GF-D8 (cell line): ENCODE measurements at regions not wholly inside any gene's neighbourhood (a gene's known extent, or its start where the extent isn't known, plus 50 kb on each side); places are given as distances from the start of the nearest gene placed in this dataset.
"Not testable (repeated sequence)": the region's sequence is repeated elsewhere in the genome, so short reads cannot be mapped to it uniquely, and the experiment has no call there.

Experiments
- DNase-seq: peaks from one replicate; lab custom pipeline; 2025; lab: John Stamatoyannopoulos, UW

DNA sequence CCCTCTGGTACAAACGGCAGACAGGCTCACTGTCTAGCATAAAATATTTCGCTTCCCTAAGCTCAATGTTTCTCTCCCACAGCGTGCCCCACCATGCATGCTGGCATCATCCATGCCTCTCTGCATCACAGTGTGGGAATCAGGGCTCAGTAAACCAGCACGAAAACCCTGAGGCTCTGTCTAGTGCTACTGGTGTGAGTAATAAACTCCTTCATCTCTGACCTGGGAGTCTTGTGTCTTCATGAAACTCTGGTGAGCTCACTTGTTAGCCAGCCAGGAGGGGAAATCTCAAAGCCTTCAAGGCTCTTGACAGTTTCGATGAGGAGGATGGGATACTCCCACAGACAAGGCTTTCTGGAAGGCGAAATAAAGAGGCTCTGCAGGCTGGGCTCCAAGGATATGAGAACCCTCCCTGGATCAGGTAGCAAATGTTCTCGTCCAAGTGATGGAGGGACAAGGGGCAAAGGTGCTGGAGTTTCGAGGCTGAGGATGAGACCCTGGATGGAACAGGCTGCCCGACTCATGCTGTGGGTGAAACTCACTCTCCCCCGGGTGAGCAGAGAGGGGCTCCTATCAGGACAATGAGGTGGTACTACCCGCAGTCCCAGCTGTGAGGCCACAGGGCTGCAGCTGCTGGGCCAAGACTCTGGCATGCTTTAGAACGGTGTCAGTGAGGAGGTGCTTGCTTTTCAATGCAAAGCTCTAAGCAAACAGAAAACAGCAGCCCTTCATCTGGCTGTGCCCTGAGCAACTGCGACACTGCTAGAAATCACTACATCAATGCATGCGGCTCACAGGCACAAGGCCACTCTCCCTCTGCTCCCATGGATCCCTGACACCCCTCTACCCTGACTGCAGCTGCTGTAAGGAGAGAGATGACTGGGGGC lies 69.3 kb downstream of the SHANK2 start:
- DNase-seq: no peak

GRCh38 chr11:71181566-71181965 lies 70.8 kb downstream of the SHANK2 start:
- DNase-seq: no peak

- DNase-seq: no peak
Observed at GRCh38 chr11:71180694-71181470, 71.5 kb downstream of the SHANK2 start.

DNA sequence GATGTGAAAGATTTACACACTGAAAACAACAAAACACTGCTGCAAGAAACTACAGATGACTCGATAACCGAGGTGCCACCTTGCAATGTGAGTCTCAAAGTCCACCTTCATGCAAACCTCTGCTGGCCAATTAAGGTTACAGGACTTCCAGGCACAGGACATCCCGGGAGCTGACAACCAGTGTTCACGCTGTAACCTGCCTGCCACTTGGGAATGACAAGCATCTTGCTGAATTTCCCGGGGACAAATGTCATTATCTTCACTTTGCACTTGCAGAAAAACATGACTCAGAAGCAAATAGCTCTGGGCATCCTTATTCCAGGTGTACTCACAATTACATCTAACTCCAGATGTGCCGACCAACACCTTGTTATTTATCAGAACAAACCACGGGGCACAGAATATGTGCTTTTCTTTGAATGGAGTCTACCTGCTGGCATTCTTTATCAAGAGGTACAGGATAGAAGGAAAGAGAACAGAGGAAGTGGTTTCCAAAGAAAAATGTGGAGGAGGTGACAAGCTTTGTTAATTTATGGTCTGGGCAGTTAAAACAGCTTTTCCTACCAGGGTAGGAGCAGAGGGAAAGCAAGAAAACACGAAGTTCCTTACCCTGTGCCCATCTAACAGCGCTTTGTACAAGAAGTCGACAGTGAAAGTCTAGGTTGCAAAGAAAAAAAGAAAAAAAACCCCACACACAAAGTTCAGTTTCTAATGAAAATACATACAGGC lies 72.3 kb downstream of the SHANK2 start:
- DNase-seq: no peak

GRCh38 chr11:71178076-71178475 lies 74.3 kb downstream of the SHANK2 start:
- no peak for DNase-seq

DNA sequence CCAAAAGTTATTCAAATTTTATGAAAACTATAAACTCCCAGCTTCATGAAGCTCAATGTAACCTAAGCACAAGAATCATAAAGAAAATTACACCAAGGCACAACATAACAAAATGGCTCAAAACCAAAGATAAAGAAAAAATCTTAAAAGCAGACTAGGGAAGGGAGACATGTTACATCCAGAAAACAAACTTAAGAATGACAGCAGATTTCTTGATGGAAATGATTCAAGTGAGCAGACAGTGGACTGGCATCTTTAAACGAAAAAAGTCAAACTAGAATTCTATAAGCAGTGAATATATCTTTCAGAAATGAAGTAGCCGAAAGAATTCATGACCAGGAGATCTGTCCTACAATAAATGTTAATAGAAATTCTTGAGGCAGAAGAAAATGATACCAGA lies 75.6 kb downstream of the SHANK2 start:
- DNase-seq: no peak

GRCh38 chr11:71173709-71174108 lies 78.7 kb downstream of the SHANK2 start:
- DNase-seq: no peak

DNA sequence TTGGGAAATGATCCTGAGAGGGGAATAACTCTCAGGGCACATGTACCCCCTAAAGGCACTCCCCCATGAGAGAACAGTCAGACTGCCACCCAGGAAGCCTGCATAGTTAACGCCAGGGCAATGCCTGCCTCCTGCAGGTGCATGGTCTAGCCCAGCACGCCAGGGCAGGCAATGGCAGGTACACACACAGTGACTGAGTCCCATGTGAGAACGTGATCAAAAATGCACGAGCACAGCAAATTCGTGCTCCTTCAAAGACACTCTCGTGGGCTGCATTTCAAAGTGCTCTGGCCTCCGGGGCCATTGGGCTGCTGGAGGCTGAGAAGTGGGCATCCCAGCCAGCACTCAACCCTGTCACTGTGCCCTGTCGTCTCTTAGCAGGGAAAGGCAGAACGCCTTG lies 79.7 kb downstream of the SHANK2 start:
- DNase-seq: no peak

GRCh38 chr11:71171576-71171975 lies 80.8 kb downstream of the SHANK2 start:
- DNase-seq: no peak

DNA sequence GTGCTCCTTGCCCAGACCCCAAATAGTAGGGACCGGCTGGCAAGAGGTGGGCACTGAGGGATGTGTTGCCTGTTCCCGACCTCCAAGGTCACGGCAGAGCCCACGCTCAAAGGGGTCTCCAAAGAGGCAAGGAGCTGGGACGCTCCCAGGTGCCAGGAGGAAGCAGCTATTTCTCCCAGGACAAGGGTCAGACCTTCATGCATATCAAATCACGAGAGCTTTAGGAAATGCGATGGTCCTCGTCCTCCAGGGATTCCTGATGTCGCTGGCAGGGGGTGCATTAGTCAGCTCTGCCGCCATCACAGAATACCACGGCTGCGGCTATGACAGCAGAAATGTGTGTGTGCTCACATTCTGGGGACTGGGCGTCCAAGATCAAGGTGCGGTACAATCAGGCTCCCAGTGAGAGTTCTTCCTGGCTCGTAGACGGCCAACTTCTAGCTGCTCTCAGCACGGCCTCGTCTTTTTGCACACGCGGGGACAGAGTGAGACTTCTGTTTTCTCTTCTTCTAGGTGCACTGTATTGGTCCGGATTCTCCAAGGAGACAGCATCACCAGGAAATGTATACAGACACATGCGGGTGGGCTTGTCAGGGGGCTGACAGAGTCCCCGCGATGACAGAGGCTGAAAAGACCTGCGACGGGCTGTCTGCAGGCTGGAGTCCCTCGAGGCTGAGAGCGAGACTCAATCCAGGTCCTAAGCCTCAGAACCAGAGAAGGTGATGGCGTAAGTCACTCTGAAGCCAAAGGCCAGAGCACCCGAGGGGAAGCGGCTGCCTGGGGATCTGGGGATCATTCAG lies 81.6 kb downstream of the SHANK2 start:
- no peak for DNase-seq

- no peak for DNase-seq
Observed at GRCh38 chr11:71169313-71169712, 83.1 kb downstream of the SHANK2 start.

DNA sequence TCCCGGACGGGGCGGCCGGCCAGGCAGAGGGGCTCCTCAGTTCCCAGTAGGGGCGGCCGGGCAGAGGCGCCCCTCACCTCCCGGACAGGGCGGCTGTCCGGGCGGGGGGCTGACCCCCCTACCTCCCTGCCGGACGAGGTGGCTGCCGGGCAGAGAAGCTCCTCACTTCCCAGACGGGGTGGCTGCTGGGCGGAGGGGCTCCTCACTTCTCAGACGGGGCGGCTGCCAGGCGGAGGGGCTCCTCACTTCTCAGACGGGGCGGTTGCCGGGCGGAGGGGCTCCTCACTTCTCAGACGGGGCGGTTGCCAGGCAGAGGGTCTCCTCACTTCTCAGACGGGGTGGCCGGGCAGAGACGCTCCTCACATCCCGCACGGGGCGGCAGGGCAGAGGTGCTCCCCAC lies 84.6 kb downstream of the SHANK2 start:
- DNase-seq: not testable (repeated sequence)

- no peak for DNase-seq
Observed at GRCh38 chr11:71165771-71166170, 86.6 kb downstream of the SHANK2 start.

- no peak for DNase-seq
Observed at GRCh38 chr11:71164621-71165020, 87.8 kb downstream of the SHANK2 start.

GRCh38 chr11:71164186-71164585 lies 88.2 kb downstream of the SHANK2 start:
- no peak for DNase-seq

GRCh38 chr11:71163371-71163770 lies 89.0 kb downstream of the SHANK2 start:
- DNase-seq: no peak

DNA sequence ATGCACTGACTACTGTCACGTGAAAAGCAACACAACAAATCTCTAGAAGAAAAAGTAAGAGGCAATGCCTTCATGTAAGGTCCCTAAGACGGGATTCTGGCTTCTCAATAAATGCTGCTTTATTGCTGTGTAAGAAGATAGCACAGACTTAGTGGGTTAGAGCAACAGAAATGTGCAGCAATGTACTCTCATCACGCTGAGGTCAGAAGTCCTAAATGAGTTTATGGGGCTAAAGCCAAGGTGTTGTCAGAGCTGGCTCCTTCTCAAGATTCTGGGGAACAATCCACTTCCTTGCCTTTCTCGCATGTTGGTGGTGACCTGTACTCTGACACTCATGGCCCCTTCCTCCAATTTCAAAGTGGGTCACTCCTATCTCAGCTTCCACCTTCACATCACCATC lies 93.4 kb downstream of the SHANK2 start:
- DNase-seq: no peak

DNA sequence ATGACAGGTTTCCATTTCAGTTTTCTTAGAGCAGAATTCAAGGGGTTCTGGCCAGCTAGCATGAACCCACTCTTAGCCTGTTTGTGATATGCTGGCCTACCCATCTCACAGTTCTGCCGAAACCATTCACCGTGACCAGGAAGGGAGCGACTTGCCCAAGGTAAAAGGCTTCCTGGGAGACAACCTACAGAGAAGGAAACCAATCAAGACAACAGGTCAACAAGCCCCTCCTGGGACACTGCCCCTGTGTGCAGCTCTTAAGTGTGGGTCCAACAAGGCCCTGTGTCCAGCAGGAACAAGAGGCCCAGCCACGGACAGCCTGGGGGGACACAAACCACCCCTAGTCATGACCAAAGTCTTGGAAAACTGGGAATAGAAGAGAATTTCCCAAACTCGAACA lies 94.7 kb downstream of the SHANK2 start:
- DNase-seq: not testable (repeated sequence)

DNA sequence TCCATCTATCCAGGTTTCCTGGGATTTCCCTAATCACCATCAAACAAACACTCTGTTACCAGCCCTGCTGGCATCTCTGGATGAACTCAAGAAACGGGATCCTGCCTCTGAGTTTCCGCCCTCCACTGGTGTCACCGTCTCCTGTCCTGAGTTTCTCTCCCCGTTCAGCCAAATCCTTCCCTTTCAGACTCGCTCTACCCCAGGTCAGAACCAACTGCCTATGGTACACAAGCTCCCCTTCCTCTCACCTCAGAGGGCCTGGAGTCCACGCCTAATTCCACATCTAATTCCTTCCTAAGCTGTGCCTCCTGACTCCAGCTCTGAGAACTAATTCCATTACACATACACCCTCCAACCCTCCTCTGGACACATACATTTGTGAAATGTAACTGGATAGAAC lies 96.1 kb downstream of the SHANK2 start:
- DNase-seq: no peak

- no peak for DNase-seq
Observed at GRCh38 chr11:71155846-71156245, 96.5 kb downstream of the SHANK2 start.

GRCh38 chr11:71154261-71154805 lies 98.0 kb downstream of the SHANK2 start:
- DNase-seq: no peak
